ENCODE measurements at regions not wholly inside any gene's neighbourhood (a gene's known extent, or its start where the extent isn't known, plus 50 kb on each side); places are given as distances from the start of the nearest gene placed in this dataset.

DNA sequence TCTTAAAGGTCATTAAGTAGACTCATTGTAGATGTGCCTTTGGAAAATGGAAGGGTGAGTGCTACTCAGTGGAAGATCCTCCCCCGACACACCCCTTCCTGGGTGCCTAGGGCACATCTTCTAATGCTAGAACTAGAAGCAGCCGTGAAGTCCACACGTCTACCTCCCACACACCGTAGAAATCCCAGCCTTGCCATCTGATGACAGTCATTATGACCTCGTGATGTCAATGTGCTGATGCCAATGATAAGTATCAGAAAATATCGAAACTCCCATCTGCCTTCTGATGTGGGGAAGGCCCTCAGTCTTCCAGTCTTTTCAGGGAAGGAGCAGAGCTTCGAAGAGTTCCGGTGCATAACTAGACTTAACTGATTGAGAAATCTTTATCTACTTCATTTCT is 282.1 kb upstream of the ROPN1 start:
- Histone ChIP-seq H3K4me1 (ENCODE audit: low read length) (no peaks in the 10 kb centered on the region), H3K4me2 (ENCODE audit: low read depth, low read length, poor library complexity, severe bottlenecking) (no peak overlapping the region), H3K36me3 (ENCODE audit: insufficient read depth, low read length) (no peaks in the 10 kb centered on the region), H2AFZ (ENCODE audit: low read length) (no peak overlapping the region), H3K27ac (ENCODE audit: low read length) (no peak overlapping the region), H4K20me1 (ENCODE audit: insufficient read depth, low read depth, low read length) (no peaks in the 10 kb centered on the region), H3K9me3 (ENCODE audit: low read length) (no peaks in the 10 kb centered on the region), H3K4me3 (ENCODE audit: low read length) (no peak overlapping the region), H3K9me2 (replicated peaks; ENCODE audit: insufficient read depth, low read length) (no peaks in the 10 kb centered on the region), H3K79me2 (ENCODE audit: low read length) (no peaks in the 10 kb centered on the region), H3K9ac (ENCODE audit: low read length) (no peak overlapping the region), H3K27me3 (ENCODE audit: low read length) (no peaks in the 10 kb centered on the region)
- no peak for DNase-seq

DNA sequence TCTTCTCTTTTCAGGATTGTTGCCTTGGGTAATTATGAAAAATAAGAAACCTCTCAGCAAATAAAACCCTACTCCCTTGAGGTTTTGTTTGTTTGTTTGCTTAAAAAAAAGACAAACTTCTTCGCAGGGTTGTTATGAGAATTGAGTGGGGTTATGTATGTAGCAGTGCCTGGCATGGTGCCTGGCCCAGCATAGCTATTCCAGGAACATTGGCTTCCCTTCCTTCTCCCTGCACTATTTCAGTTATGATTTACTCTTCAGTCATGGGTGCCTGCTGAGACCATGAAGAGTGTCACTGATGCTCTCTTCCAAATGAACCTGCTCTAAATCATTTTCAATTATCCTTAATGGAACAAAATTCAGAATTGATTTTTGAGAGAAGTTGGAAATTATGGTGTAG is 283.5 kb upstream of the ROPN1 start:
- Histone ChIP-seq H3K4me1 (ENCODE audit: low read length) (no peaks in the 10 kb centered on the region), H3K4me3 (ENCODE audit: low read length) (no peak overlapping the region), H3K27ac (ENCODE audit: low read length) (no peak overlapping the region), H3K36me3 (ENCODE audit: insufficient read depth, low read length) (no peaks in the 10 kb centered on the region), H3K9ac (ENCODE audit: low read length) (no peak overlapping the region), H3K4me2 (ENCODE audit: low read depth, low read length, poor library complexity, severe bottlenecking) (no peak overlapping the region), H3K27me3 (ENCODE audit: low read length) (no peaks in the 10 kb centered on the region), H3K9me3 (ENCODE audit: low read length) (no peaks in the 10 kb centered on the region), H3K79me2 (ENCODE audit: low read length) (no peaks in the 10 kb centered on the region), H2AFZ (ENCODE audit: low read length) (no peak overlapping the region), H3K9me2 (replicated peaks; ENCODE audit: insufficient read depth, low read length) (no peaks in the 10 kb centered on the region), H4K20me1 (ENCODE audit: insufficient read depth, low read depth, low read length) (no peaks in the 10 kb centered on the region)
- DNase-seq, result no peak

DNA sequence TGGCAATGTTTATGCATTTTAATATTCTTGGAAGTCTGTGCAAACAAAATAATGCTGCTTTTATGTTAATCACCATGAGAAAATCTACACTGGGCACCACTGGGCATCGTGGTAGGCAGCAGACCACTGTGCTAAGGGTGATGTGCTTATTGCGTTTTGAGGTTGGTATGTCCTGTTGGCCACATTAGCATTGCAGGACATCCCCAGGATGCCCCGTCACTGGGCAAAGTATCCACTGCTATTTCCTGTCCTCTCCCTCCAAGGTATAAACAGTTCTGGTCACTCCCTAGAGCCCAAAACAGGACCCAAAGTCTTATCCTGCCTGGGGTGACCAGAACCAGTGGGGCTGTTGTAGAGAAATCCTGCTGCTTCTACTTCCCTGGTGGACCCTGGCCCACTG is 284.2 kb upstream of the ROPN1 start:
- Histone ChIP-seq H3K4me2 (ENCODE audit: low read depth, low read length, poor library complexity, severe bottlenecking) (no peak overlapping the region), H3K9ac (ENCODE audit: low read length) (no peak overlapping the region), H3K9me3 (ENCODE audit: low read length) (no peaks in the 10 kb centered on the region), H2AFZ (ENCODE audit: low read length) (no peak overlapping the region), H3K27ac (ENCODE audit: low read length) (no peak overlapping the region), H3K4me1 (ENCODE audit: low read length) (no peaks in the 10 kb centered on the region), H3K36me3 (ENCODE audit: insufficient read depth, low read length) (no peaks in the 10 kb centered on the region), H3K9me2 (replicated peaks; ENCODE audit: insufficient read depth, low read length) (no peaks in the 10 kb centered on the region), H3K4me3 (ENCODE audit: low read length) (no peak overlapping the region), H4K20me1 (ENCODE audit: insufficient read depth, low read depth, low read length) (no peaks in the 10 kb centered on the region), H3K79me2 (ENCODE audit: low read length) (no peaks in the 10 kb centered on the region), H3K27me3 (ENCODE audit: low read length) (no peaks in the 10 kb centered on the region)
- DNase-seq, result no peak

DNA sequence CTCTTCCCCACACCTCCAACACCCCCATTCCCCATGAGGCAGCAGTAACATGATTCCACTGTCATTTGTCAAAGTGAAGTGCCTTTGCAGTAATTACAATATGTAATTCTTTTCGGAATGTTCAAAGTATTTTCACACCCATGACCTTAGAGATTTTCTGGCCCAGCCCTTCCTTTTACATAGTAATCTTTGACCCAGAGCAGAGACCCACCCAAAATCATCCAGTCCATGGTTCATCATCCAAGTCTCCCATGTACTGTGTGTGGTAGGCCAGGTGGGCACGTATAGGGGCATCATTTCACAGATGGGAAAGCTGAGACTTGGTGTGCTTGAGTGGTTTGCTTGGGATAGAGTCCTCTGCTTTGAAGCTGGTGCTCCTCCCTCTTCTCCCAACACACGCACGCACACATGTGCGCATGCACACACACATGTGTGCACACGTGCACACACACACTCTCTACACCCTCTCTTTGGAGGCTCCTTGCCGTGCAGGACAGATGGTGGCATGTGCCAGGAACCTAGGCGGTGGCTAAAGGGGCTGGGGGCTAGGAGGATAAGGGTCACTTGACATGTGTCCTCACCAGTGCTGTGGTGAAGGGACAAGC is 284.7 kb upstream of the ROPN1 start:
- DNase-seq, result no peak
- Histone ChIP-seq H3K4me3 (ENCODE audit: low read length) (no peak overlapping the region), H3K4me1 (ENCODE audit: low read length) (no peaks in the 10 kb centered on the region), H3K4me2 (ENCODE audit: low read depth, low read length, poor library complexity, severe bottlenecking) (no peak overlapping the region), H3K9me2 (replicated peaks; ENCODE audit: insufficient read depth, low read length) (no peaks in the 10 kb centered on the region), H3K27ac (ENCODE audit: low read length) (no peak overlapping the region), H3K9ac (ENCODE audit: low read length) (no peak overlapping the region), H3K36me3 (ENCODE audit: insufficient read depth, low read length) (no peaks in the 10 kb centered on the region), H2AFZ (ENCODE audit: low read length) (no peak overlapping the region), H4K20me1 (ENCODE audit: insufficient read depth, low read depth, low read length) (no peaks in the 10 kb centered on the region), H3K9me3 (ENCODE audit: low read length) (no peaks in the 10 kb centered on the region), H3K27me3 (ENCODE audit: low read length) (no peaks in the 10 kb centered on the region), H3K79me2 (ENCODE audit: low read length) (no peaks in the 10 kb centered on the region)

DNA sequence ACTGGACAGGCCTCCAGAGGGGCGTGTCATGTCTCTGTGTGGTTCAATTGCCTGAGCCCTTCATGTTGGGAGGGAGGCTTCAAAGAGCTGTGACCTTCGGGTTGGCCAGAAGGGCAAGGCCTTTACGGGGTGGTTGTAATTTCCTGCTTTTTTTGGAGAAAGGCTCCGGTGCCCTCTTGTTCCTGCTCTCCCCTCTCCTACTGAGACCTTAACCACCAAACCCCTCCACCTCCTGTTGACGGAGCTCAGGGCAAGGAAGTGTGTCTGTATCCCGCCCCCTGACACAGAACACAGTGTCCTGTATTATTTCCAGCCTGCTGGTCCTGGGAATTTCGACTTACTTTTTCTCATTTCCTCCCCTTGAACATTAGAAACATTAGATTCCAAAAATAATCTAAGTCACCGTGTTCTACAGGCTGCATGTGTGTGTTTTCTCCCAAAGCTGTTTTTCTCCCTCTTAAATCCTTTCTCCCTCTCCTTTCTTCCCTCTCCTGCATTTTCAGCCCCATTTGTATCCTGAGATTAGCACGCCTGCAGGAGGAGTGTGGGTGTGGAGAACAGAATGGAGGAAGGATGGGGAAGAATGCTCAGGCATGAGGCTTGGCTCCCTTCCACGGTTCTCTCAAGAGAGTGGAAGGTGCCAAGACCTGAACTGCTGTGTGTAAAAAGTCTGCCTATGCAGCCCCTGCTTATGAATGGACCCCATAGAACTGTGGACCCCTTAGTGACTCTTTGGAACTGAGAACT is 285.4 kb upstream of the ROPN1 start:
- Histone ChIP-seq H3K4me3 (ENCODE audit: low read length) (no peak overlapping the region), H3K4me2 (ENCODE audit: low read depth, low read length, poor library complexity, severe bottlenecking) (no peak overlapping the region)

DNA sequence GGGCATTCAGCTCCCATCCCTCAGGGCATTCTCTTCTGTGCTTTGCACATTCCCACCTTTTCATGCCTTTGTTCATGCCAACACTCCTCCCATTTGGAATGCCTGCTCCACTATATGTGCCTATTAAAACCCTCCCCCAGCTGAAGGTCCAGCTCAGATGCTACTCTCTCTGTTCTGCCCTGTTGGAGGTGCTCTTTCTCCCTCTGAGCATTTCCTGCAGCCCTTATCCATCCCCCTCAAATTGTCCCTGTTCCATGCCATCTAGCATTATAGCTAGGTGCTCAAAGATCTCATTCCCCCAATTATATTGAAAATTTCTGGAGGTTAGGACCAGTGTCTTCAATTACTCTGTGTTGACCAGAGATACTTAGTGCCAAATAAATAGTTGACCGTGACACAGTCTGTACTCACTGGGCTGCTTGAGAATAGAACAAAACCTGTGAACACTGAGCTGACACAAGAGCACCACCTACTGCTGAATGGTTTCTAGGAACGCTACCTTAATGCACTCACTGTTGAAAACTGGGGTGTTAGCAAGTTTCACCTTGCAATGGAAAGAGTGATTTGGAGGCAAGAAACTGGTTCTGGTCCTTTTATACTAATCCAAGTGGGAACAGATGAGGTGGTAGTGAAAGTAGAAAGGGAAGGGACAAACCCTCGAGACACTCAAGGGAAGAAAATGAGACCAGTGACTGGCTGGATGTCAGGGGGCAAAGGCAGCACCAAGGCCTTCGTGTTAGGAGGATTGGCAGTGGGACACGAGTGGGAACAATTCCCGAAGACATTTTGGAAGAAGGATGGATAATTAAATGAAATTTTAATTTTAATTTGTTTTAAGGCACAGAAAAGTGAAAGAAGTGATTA is 289.8 kb upstream of the ROPN1 start:
- no peaks in the 10 kb centered on the region for H3K79me2 ChIP-seq (ENCODE audit: low read length)
- H3K9me2 ChIP-seq (replicated peaks; ENCODE audit: insufficient read depth, low read length), result no peaks in the 10 kb centered on the region
- no peak overlapping the region for H2AFZ ChIP-seq (ENCODE audit: low read length)
- no peak overlapping the region for H3K27ac ChIP-seq (ENCODE audit: low read length)
- no peaks in the 10 kb centered on the region for H3K4me1 ChIP-seq (ENCODE audit: low read length)
- H4K20me1 ChIP-seq (ENCODE audit: insufficient read depth, low read depth, low read length), result no peaks in the 10 kb centered on the region
- DNase-seq, result peak; percentile 61
- H3K9ac ChIP-seq (ENCODE audit: low read length), result no peak overlapping the region
- H3K4me3 ChIP-seq (ENCODE audit: low read length), result no peak overlapping the region
- H3K36me3 ChIP-seq (ENCODE audit: insufficient read depth, low read length), result no peaks in the 10 kb centered on the region
- H3K27me3 ChIP-seq (ENCODE audit: low read length), result no peaks in the 10 kb centered on the region
- no peak overlapping the region for H3K4me2 ChIP-seq (ENCODE audit: low read depth, low read length, poor library complexity, severe bottlenecking)
- H3K9me3 ChIP-seq (ENCODE audit: low read length), result no peaks in the 10 kb centered on the region

More for the DNA sequence above, 285.4 kb upstream of the ROPN1 start:
- Histone ChIP-seq H3K27me3 (ENCODE audit: low read length) (no peaks in the 10 kb centered on the region), H3K27ac (ENCODE audit: low read length) (no peak overlapping the region), H3K9ac (ENCODE audit: low read length) (no peak overlapping the region), H2AFZ (ENCODE audit: low read length) (no peak overlapping the region), H3K9me3 (ENCODE audit: low read length) (no peaks in the 10 kb centered on the region), H3K9me2 (replicated peaks; ENCODE audit: insufficient read depth, low read length) (no peaks in the 10 kb centered on the region), H3K36me3 (ENCODE audit: insufficient read depth, low read length) (no peaks in the 10 kb centered on the region), H3K4me1 (ENCODE audit: low read length) (no peaks in the 10 kb centered on the region), H4K20me1 (ENCODE audit: insufficient read depth, low read depth, low read length) (no peaks in the 10 kb centered on the region), H3K79me2 (ENCODE audit: low read length) (no peaks in the 10 kb centered on the region)
- DNase-seq, result no peak

DNA sequence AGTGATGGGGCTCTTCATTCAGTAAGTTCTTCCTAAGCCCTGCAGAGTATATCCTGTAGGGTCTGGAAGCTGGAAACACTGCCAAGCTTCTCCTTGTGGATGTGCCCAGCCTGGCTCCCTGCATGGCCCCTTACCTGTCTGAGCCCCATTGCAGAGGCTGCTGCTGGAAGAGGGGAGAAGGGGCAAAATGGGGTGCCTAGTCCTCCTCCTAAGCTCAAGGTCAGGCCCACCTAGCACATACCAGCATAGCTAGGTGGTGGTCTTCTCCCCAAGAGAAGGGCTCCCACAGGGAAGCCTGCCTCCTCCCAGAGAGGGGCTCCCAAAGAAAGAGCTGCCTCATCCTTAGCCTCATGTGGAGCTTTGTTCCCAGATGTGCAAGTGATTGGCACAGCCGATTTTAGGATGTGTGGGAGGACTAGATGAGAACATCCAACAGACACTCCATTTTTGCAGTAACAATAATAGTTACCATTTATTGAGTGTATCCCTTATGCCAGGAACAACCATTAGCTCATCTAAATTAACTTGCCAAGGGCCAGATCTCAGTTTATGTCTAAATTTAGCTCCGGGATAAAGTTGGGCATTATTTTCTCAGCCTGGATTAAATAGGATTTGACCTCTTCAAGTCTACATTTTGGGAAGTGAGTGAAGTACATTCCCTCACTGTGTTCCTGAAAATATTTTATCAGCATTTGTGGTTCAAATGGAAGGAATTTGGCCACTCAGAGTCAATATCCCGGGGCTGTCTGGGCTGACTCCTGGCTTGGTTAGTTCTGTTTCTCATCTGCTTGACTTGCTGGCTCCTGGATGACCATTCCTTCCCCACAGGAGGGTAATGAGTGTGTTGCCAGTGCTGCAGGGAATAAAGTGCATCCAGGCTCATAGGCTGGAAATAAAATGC is 291.1 kb upstream of the ROPN1 start:
- no peak overlapping the region for H3K4me2 ChIP-seq (ENCODE audit: low read depth, low read length, poor library complexity, severe bottlenecking)
- H3K9me3 ChIP-seq (ENCODE audit: low read length), result no peaks in the 10 kb centered on the region
- H3K9ac ChIP-seq (ENCODE audit: low read length), result no peak overlapping the region

More for the DNA sequence above, 291.1 kb upstream of the ROPN1 start:
- no peaks in the 10 kb centered on the region for H4K20me1 ChIP-seq (ENCODE audit: insufficient read depth, low read depth, low read length)
- H3K79me2 ChIP-seq (ENCODE audit: low read length), result no peaks in the 10 kb centered on the region
- H3K36me3 ChIP-seq (ENCODE audit: insufficient read depth, low read length), result no peaks in the 10 kb centered on the region
- H3K4me3 ChIP-seq (ENCODE audit: low read length), result no peak overlapping the region
- H3K9me2 ChIP-seq (replicated peaks; ENCODE audit: insufficient read depth, low read length), result no peaks in the 10 kb centered on the region
- H2AFZ ChIP-seq (ENCODE audit: low read length), result no peak overlapping the region
- H3K27me3 ChIP-seq (ENCODE audit: low read length), result no peaks in the 10 kb centered on the region
- no peak overlapping the region for H3K27ac ChIP-seq (ENCODE audit: low read length)
- DNase-seq, result no peak
- no peaks in the 10 kb centered on the region for H3K4me1 ChIP-seq (ENCODE audit: low read length)

All from Karpas-422 (cell line).